Nephron progenitor cell (in vitro differentiated cells): ENCODE measurements at regions not wholly inside any gene's neighbourhood (a gene's known extent, or its start where the extent isn't known, plus 50 kb on each side); places are given as distances from the start of the nearest gene placed in this dataset.

Experiments used
- DNase-seq: peaks from one replicate; pipeline ENCODE4 v3.0.0; 2021
- H3K27ac Mint-ChIP-seq: 2 replicates; pipeline ENCODE4 v1.8.0; 2021; ENCODE audit warnings: mild to moderate bottlenecking, moderate library complexity, mixed read lengths
- H3K27me3 Mint-ChIP-seq: 2 replicates; pipeline ENCODE4 v1.8.0; 2021; ENCODE audit warnings: mild to moderate bottlenecking, low read depth, mixed read lengths; ENCODE audit not compliant: poor library complexity
- H3K36me3 Mint-ChIP-seq: 2 replicates; pipeline ENCODE4 v1.8.0; 2021; ENCODE audit warnings: low read depth, mixed read lengths
- H3K4me1 Mint-ChIP-seq: 2 replicates; pipeline ENCODE4 v1.8.0; 2021; ENCODE audit warnings: mixed read lengths
- H3K4me3 Mint-ChIP-seq: 2 replicates; pipeline ENCODE4 v1.8.0; 2021; ENCODE audit warnings: mild to moderate bottlenecking, moderate library complexity, mixed read lengths
- H3K9me3 Mint-ChIP-seq: 2 replicates; pipeline ENCODE4 v1.8.0; 2021; ENCODE audit warnings: mild to moderate bottlenecking, moderate library complexity, mixed read lengths
- TF ChIP-seq, protein P1 (sequence below): fragments of 200-600 bp; sonication (generic); IDR thresholded peaks from 2 replicates; pipeline ENCODE4 v1.5.0; 2021; ENCODE audit warnings: antibody characterized with exemption

DNA sequence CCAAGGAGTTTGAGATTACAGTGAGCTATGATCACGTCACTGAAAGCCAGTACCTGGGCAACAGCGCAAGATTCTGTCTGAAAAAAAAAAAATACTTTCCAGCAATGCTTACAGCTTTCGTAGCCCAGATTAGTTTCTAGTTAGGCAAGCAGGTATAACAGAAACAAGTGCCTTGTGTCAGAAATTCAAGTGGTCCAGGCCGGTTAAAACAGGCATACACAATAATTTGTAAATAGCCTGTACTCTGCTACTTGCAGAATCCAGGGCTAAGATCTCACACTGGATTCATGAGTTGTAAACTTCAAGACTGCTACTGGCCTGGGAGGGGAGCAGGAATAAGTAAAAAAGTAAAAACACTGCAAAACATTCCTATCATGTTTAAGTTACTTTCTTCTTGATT is 512.9 kb downstream of the IPMK start:
- Mint-ChIP-seq H3K36me3 (no peaks in the 10 kb centered on the region), H3K4me1 (no peaks in the 10 kb centered on the region), H3K27me3 (no peaks in the 10 kb centered on the region), H3K4me3 (no peak overlapping the region), H3K27ac (no peak overlapping the region), H3K9me3 (peaks cover 10% of the 10 kb centered on the region)
- TF ChIP-seq, protein P1, sequence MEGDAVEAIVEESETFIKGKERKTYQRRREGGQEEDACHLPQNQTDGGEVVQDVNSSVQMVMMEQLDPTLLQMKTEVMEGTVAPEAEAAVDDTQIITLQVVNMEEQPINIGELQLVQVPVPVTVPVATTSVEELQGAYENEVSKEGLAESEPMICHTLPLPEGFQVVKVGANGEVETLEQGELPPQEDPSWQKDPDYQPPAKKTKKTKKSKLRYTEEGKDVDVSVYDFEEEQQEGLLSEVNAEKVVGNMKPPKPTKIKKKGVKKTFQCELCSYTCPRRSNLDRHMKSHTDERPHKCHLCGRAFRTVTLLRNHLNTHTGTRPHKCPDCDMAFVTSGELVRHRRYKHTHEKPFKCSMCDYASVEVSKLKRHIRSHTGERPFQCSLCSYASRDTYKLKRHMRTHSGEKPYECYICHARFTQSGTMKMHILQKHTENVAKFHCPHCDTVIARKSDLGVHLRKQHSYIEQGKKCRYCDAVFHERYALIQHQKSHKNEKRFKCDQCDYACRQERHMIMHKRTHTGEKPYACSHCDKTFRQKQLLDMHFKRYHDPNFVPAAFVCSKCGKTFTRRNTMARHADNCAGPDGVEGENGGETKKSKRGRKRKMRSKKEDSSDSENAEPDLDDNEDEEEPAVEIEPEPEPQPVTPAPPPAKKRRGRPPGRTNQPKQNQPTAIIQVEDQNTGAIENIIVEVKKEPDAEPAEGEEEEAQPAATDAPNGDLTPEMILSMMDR: no peak
- no peak for DNase-seq

- peaks cover 4% of the 10 kb centered on the region for H3K9me3 Mint-ChIP-seq
- H3K36me3 Mint-ChIP-seq: no peaks in the 10 kb centered on the region
- DNase-seq: no peak
- peaks cover 7% of the 10 kb centered on the region for H3K27me3 Mint-ChIP-seq
- no peak overlapping the region for H3K4me3 Mint-ChIP-seq
- TF ChIP-seq, protein P1: no peak
- H3K4me1 Mint-ChIP-seq: no peaks in the 10 kb centered on the region
- no peak overlapping the region for H3K27ac Mint-ChIP-seq
Observed at GRCh38 chr10:57743711-57744110, 524.0 kb downstream of the IPMK start.

GRCh38 chr10:57741751-57742150 is 525.9 kb downstream of the IPMK start:
- Mint-ChIP-seq H3K4me1 (no peaks in the 10 kb centered on the region), H3K36me3 (no peaks in the 10 kb centered on the region), H3K9me3 (no peaks in the 10 kb centered on the region), H3K27me3 (peaks cover 7% of the 10 kb centered on the region), H3K27ac (no peak overlapping the region), H3K4me3 (no peak overlapping the region)
- TF ChIP-seq, protein P1: no peak
- no peak for DNase-seq

- TF ChIP-seq, protein P1: no peak
- peaks cover 19% of the 10 kb centered on the region for H3K9me3 Mint-ChIP-seq
- no peak overlapping the region for H3K27ac Mint-ChIP-seq
- no peaks in the 10 kb centered on the region for H3K4me1 Mint-ChIP-seq
- no peak overlapping the region for H3K4me3 Mint-ChIP-seq
- no peaks in the 10 kb centered on the region for H3K36me3 Mint-ChIP-seq
- DNase-seq: no peak
- no peaks in the 10 kb centered on the region for H3K27me3 Mint-ChIP-seq
Observed at GRCh38 chr10:57723305-57723704, 544.4 kb downstream of the IPMK start.

DNA sequence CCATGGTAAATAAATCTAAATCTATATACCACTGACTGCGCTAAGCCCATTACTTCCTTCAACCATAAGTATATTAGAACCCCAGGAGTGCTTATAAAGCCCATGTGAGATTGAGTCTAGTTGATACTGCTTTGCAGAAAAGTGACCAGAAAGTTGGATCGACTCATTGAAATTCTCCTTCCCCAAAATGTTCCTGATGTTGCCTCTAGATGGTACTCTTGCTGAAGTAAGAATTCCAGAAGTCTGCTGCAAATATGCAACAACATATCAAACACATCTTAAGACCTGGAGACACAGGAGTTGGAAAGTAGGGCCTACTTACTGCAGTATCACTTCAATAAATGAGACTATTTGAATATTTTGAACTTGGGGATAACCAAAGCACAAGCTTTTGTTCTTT is 550.8 kb downstream of the IPMK start:
- H3K27me3 Mint-ChIP-seq: peaks cover 4% of the 10 kb centered on the region
- TF ChIP-seq, protein P1: peak; percentile 11
- H3K27ac Mint-ChIP-seq: no peak overlapping the region
- H3K4me1 Mint-ChIP-seq: no peaks in the 10 kb centered on the region
- no peak for DNase-seq
- no peak overlapping the region for H3K4me3 Mint-ChIP-seq
- peaks cover 24% of the 10 kb centered on the region for H3K9me3 Mint-ChIP-seq
- no peaks in the 10 kb centered on the region for H3K36me3 Mint-ChIP-seq

DNA sequence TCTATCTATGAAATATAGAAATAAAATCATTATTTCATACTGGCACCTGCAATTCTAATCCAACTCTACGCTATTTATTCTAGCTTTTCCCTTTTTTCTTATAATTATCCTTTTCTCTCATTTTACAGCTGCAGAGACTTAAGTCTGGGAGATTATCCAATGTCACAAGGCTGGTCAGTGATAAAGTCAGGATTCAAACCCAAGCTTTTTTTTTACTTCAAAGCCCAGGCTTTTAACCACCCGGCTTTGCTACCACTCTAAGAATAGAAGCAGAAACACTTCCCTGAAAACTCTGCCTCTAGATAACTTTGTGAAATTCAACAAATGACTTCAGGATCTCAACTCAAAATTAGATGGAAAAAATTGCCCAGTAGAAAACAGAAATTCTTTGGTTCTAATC is 552.5 kb downstream of the IPMK start:
- no peak overlapping the region for H3K4me3 Mint-ChIP-seq
- TF ChIP-seq, protein P1: no peak
- no peak for DNase-seq
- peaks cover 22% of the 10 kb centered on the region for H3K9me3 Mint-ChIP-seq
- H3K36me3 Mint-ChIP-seq: no peaks in the 10 kb centered on the region
- H3K27me3 Mint-ChIP-seq: peaks cover 4% of the 10 kb centered on the region
- no peaks in the 10 kb centered on the region for H3K4me1 Mint-ChIP-seq
- H3K27ac Mint-ChIP-seq: no peak overlapping the region
